Left lung (tissue), 4 donors: ENCODE measurements at regions not wholly inside any gene's neighbourhood (a gene's known extent, or its start where the extent isn't known, plus 50 kb on each side); places are given as distances from the start of the nearest gene placed in this dataset.

Experiments
- ATAC-seq: fragments of 200-7000 bp; cut with Tn5 transposase; one replicate; pipeline ENCODE4 v1.9.1; 2020; ENCODE audit warnings: moderate library complexity
- DNase-seq, 4 donors: peaks; one replicate each; pipeline ENCODE4 v3.0.0-alpha.2; 2013 to 2020
- H3K27ac ChIP-seq, 2 donors: fragments of 200-600 bp; sonication (generic) in 1 of 2; one replicate each; pipeline versions ENCODE4 v1.5.0 to v1.8.0; 2020 to 2021
- H3K27me3 ChIP-seq, 2 donors: fragments of 200-600 bp; sonication (generic) in 1 of 2; one replicate each; pipeline versions ENCODE4 v1.5.0 to v1.8.0; 2020 to 2021
- H3K36me3 ChIP-seq, 2 donors: fragments of 200-600 bp; sonication (generic) in 1 of 2; one replicate each; pipeline versions ENCODE4 v1.5.0 to v1.8.0; 2020 to 2021
- H3K4me1 ChIP-seq, 2 donors: fragments of 200-600 bp; one replicate each; pipeline ENCODE4 v1.8.0; 2021
- H3K4me3 ChIP-seq, 2 donors: fragments of 200-600 bp; sonication (generic) in 1 of 2; one replicate each; pipeline versions ENCODE4 v1.5.0 to v1.8.0; 2020 to 2021; ENCODE audit warnings: mild to moderate bottlenecking in 1 of 2
- H3K9me3 ChIP-seq, 2 donors: fragments of 200-600 bp; sonication (generic) in 1 of 2; one replicate each; pipeline versions ENCODE4 v1.5.0 to v1.8.0; 2020 to 2021
- CTCF ChIP-seq, 2 donors: fragments of 200-600 bp; sonication (generic) in 1 of 2; IDR thresholded peaks; one replicate each; pipeline versions ENCODE4 v1.5.0 to v1.8.0; 2021; ENCODE audit warnings: antibody characterized with exemption in 2 of 2
- intact Hi-C, 2 donors: fragments of 100-400 bp; cut with DNase I; formaldehyde crosslinking; loops; one replicate each; pipeline versions ENCODE4 v1.11.2 to v1.14.2; 2022
- donor health status: DM: no; HTN: yes; CAD: no.
- donor health status: DM: no; HTN: no; CAD: no.

GRCh38 chr17:77826132-77826873, 132.2 kb upstream of the TNRC6C start:
- no peaks in the 10 kb centered on the region for H3K9me3 ChIP-seq
- peak in 1 of 4 donors; percentile 44 for DNase-seq
- no peak for ATAC-seq
- H3K27me3 ChIP-seq, result peaks cover 0 to 24% of the 10 kb centered on the region in 2 donors
- H3K27ac ChIP-seq, result no peak overlapping the region
- intact Hi-C loops, result no loop called here
- H3K36me3 ChIP-seq, result no peaks in the 10 kb centered on the region
- no peak overlapping the region for H3K4me3 ChIP-seq
- no peak for TF ChIP-seq CTCF (IDR thresholded peaks at IDR 0.05)
- H3K4me1 ChIP-seq, result no peaks in the 10 kb centered on the region

DNA sequence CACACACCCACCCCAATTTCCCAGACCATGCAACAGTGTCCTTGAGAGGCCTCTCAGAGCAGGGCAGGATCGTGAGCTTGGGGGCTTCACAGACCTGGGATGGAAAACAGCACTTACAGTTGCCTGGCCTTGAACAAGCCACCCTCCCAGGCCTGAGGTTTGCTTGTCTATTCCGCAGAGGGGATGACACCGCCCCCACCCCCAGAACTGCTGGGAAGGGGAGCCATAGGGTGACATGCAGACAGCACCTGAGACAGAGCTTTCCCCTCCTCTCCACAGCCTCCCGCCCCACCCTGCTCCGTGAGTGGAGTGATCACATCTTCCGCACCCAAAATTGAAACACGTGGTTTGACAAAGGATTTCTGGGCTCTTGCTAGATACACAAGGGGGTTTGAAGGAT, 131.5 kb upstream of the TNRC6C start:
- Histone ChIP-seq H3K27ac (no peak overlapping the region), H3K9me3 (no peaks in the 10 kb centered on the region), H3K36me3 (no peaks in the 10 kb centered on the region), H3K27me3 (peaks cover 0 to 29% of the 10 kb centered on the region in 2 donors), H3K4me1 (no peaks in the 10 kb centered on the region), H3K4me3 (no peak overlapping the region)
- intact Hi-C loops, result no loop called here
- TF ChIP-seq CTCF (IDR thresholded peaks at IDR 0.05), result no peak
- ATAC-seq (no peak), DNase-seq (peak in 1 of 4 donors; percentile 16)

GRCh38 chr17:77827511-77827910, 131.0 kb upstream of the TNRC6C start:
- ATAC-seq, result no peak
- peaks cover 0 to 32% of the 10 kb centered on the region in 2 donors for H3K27me3 ChIP-seq
- peak in 1 of 4 donors; percentile 58 for DNase-seq
- no peaks in the 10 kb centered on the region for H3K9me3 ChIP-seq
- no peak for TF ChIP-seq CTCF (IDR thresholded peaks at IDR 0.05)
- intact Hi-C loops, result no loop called here
- H3K27ac ChIP-seq, result no peak overlapping the region
- no peak overlapping the region for H3K4me3 ChIP-seq
- H3K36me3 ChIP-seq, result no peaks in the 10 kb centered on the region
- H3K4me1 ChIP-seq, result no peaks in the 10 kb centered on the region

DNA sequence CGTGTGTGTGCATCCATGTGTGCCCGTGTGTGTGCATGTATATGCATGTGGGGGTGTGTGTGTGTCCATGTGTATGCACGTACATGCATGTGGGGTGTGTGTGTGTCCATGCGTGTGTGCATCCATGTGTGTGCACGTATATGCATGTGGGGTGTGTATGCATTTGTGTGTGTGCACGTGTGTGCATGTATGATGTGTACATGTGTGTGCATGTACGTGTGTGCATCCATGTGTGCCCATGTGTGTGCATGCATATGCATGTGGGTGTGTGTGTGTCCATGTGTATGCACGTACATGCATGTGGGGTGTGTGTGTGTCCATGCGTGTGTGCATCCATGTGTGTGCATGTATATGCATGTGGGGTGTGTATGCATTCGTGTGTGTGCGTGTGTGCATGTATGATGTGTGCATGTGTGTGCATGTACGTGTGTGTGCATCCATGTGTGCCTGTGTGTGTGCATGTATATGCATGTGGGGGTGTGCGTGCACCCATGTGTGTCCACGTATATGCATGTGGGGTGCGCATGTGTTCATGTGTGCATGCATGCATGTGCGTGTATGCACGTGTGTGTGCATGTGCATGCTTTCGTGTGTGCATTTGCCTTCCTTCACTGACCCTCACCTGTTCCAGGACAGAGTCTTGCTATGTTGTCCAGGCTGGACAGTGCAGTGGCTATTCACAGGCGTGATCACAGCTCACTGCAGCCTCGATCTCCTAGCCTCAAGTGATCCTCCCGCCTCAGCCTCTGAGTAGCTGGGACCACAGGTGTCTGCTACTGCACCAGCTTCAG, 129.6 kb upstream of the TNRC6C start:
- no peak for TF ChIP-seq CTCF (IDR thresholded peaks at IDR 0.05)
- intact Hi-C loops, result no loop called here
- Histone ChIP-seq H3K4me1 (no peaks in the 10 kb centered on the region), H3K9me3 (no peaks in the 10 kb centered on the region), H3K36me3 (no peaks in the 10 kb centered on the region), H3K4me3 (no peak overlapping the region), H3K27me3 (peaks cover 0 to 32% of the 10 kb centered on the region in 2 donors), H3K27ac (no peak overlapping the region)
- peak in 1 of 4 donors; percentile 18 for DNase-seq
- ATAC-seq, result no peak
